HG02885 (cell line): ENCODE measurements at regions not wholly inside any gene's neighbourhood (a gene's known extent, or its start where the extent isn't known, plus 50 kb on each side); places are given as distances from the start of the nearest gene placed in this dataset.
"Not testable (repeated sequence)": the region's sequence is repeated elsewhere in the genome, so short reads cannot be mapped to it uniquely, and the experiment has no call there.

ENCODE experiments used
- ATAC-seq: cut with Tn5 transposase; IDR thresholded peaks from one replicate; pipeline ENCODE4 v1.9.1; 2021; ENCODE audit warnings: mild to moderate bottlenecking; ENCODE audit not compliant: unreplicated experiment, poor library complexity

DNA sequence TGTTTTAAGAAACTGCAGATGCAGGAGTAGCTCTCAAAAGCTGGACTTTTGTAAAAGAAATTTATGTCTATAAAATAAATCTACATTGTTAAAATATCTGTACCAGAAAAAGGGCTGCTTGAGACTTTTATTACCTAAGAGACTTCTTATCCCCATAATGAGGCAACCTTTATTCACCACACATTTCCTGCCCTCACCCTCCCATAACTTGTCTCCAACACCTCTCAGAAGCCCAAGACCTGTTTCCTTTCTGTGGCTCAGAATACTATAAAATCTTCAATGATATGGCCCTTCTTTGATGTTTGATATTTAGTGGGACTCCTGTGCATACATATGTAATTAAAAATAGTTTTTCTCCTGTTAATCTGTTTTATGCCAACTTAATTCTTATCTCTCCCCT is 141.5 kb upstream of the FER start:
- no peak for ATAC-seq

DNA sequence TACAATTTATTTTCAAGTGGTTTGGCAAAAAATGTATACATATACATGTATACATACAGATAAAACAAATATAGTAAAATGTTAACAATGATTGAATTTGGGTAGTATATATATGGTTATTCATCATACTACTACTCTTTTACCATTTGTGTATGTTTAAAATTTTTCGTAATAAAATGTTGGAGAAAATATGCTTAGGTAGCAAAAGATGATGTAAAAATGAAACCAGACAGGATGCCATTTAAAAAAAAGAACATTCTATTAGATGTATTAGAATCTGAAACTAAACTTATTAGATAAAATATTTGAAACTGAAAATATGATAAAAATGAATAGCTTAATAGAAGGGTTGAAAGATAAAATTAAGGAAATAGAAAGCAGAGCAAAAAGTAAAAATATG is 144.9 kb upstream of the FER start:
- no peak for ATAC-seq

DNA sequence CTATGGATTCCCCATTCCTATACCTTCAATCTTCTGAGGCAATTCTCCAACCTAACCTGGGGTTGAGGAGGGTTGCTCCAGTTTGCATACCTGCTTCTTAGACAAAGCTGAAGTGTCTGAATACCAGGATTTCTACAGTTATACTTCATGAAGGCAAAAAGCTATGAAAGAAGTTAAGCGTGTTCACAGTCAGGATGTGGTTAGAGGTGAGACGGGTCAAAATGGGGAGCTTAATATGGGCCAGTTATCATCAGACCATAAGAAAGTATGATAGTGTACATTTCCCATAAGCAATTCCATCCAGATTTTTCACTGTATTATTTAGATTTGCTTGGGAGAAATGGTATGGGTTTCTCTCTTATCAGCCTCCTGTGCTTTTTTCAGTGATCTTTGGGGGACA is 156.9 kb upstream of the FER start:
- no peak for ATAC-seq

DNA sequence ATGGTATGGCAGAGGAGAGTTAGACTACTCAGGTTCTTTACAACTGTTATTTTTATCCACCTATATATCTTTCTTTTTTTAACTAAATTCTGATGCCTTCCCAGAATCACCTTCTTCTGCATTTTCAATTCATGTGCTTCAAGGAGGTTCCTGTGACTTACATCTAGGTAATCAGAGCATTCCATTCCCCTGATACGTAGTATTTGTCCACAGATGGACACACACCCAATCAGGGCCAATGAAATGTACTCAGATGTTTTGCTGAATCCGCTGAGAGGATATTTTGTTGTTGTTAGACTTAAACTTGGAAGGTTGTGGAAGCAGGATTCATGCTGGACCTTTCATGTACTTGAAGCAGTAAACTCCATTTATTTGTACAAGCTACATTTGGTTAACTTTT is 159.4 kb upstream of the FER start:
- ATAC-seq, result no peak

DNA sequence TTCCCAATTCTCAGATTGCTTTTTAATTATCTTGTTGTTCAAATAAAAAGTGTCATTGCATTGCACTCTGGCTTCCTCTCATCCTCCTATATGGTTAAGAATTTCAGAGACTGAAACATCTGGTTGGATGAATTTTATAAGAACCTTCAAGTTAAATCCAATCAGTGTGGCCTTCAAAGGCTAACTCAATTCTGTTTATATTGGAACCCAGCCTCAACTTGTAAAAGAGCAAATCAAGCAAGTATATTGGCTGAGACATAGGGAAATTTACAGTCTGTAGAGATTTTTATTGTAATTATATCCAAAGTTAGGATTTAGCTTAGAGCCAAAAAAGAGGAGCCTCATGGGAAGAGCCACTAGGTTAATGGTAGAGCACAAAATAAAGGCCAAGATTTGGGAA is 159.9 kb upstream of the FER start:
- ATAC-seq, result no peak

DNA sequence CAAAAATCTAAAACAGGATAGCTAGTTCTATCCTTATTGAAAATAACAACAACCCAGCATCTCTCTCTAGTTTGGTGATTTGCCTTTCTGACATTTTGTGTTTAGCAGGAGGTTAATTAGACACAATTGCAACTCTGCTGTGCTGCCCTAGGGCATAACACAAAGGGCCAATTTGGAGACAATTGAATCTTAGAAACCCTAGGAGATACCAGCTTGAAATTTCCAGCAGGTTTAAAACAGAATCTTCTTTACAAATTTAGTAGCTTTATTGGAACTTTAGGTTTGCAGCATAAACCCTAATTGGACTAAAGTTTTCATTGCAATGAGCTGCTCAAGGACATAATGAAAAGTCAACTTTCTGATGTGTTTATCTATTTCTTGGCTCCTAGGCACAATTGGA is 166.7 kb upstream of the FER start:
- no peak for ATAC-seq

DNA sequence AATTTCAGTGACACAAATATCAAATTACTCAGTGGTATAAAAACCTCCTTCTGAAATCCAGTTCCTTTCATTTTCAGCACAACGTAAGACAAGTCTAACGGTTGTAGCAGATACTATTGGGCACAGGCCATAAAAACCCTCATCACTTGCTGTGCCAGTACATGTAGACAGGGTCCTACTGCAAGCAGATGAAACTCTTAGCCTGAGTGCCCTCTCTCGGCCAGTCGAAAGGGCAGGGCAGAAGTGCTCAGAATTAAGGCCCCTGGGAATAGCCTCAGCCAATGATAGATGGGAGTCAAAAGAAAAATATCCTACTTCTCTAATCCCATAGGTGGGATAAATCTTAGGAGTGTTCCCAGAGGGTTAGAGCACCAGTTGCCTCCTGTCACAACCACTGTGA is 168.5 kb upstream of the FER start:
- ATAC-seq, result no peak

DNA sequence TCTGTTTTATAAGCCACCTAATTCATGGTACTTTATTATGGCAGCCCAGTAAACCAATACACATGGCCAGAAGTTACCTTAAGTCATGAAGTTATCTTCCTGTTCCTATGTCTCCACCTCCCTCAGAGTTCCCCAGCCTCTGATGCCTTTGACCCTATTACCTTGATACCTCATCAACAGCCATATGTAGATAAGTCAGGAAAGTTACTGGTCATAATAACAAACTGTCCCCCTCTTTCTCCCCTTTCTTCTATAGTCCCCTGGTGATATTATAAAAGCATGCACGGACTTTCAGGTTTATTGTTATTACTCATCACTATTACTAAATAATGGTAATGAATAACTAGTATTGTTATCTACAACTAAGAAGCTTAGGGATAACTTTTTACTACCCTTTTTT is 168.9 kb upstream of the FER start:
- ATAC-seq, result no peak

DNA sequence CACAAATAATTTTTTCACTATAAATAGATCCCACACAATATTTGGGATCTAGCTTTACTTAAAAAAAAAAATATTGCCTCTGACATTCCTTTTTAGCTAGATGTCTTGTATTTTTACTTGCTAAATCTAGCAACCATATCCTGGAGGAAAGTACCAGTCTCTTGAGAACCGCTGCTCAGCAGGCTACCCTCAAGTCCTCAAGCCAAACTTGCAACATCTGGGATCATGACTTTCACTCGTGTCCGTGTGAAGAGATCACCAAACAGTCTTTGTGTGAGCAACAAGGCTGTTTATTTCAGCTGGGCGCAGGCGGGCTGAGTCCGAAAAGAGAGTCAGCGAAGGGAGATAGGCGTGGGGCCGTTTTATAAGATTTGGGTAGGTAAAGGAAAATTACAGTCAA is 180.3 kb upstream of the FER start:
- no peak for ATAC-seq

DNA sequence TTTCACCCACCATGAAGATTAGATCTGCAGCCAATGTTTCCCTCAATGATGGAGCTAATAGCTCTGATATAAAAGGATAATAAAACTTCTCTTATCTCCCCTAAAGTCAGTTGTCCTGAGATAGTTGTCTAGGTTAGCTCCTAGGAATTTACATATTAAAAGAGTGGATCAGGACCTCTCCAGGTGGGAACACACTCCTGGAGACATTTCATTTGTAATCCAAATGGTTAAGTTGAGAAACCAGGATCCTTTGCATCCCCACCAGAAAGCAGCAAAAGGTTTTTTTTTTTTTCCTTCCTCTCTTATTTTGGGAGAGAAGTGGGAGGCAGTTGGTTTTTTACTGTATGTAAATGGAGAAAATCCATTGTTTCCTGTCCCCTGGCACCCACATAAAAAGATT is 182.5 kb upstream of the FBXL17 start:
- no peak for ATAC-seq

DNA sequence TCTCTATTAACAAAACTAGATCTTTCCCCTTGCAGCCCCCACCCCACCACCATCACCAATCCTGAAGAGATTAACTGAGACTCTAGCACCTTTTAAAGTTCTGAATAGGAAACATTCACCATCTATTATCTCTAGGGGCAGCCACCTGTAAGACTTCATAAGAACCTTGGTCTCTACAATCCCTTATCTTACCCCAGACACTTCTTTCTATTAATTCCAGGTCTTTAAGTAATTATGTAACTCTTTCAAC is 180.2 kb upstream of the FBXL17 start:
- no peak for ATAC-seq

DNA sequence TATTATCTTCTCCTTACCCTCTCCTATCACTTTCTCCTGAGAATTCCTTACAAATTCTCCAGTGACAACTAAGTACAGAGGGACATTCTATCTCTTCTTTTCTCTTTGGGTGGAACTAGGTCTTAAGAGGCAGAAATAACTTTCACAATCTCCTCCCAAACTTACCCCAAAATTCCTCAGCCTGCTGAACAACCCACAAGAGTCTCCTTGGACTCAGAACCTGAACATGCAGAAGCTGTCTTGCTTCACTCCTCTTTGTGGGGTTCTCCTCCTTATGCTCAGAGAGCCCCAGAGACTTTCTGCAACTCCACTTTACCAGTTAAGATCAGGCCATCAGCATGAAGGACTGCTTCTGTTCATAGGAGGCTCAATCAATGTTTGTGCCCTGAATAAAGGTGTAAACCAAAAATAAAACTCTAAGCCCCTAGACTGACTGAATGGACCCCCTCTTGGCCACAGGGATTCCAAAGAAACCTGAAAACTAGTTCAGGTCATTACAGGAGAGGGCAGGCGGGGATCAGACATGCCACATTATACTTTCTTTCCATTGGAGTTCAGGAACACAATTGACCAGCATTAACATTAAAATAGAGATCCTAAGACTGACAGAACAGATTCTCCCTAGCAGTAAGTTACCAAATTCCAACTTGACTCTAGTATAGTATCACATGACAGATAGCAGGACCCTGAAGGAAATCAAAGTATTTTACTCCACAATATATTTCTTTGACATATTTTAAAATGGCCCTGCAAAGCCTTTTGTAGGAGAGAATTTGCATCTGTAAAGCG is 179.7 kb upstream of the FBXL17 start:
- no peak for ATAC-seq

DNA sequence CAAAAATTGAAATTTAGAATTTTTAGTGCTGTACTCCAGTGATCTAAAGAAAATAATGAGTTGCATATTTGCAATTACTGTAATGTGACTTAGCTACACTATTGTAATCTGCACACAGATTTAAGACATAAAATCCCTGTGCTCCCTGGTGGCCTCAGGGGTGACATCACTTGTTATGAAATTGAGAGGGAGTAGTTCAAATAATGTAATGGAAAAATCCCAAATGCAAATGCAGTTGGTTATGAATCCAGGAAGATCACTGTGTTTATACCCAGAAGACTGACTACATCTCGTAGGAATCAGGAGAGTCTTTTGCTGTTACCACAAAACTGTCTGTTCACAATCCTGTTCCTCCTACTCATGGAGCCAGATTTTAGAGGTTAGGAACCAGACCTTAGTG is 178.7 kb upstream of the FBXL17 start:
- ATAC-seq, result no peak

DNA sequence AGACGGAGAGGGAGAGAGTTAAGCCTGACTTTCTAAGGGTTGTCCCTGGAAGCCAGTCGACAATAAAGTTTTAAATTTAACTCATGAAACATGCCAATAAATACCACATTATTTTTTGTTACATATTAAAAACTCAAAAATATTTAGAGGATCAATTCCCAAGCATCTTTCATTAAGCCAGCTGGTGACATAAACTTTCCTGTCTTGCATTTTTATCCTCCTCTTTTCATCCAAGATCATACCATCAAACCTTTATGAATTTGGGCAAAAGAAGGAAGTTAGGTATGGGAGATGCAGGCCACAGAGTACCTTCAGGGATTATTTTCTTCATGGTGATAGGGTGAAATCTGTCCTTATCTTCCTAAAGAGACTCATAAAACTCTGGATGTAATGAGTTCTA is 178.3 kb upstream of the FBXL17 start:
- no peak for ATAC-seq

DNA sequence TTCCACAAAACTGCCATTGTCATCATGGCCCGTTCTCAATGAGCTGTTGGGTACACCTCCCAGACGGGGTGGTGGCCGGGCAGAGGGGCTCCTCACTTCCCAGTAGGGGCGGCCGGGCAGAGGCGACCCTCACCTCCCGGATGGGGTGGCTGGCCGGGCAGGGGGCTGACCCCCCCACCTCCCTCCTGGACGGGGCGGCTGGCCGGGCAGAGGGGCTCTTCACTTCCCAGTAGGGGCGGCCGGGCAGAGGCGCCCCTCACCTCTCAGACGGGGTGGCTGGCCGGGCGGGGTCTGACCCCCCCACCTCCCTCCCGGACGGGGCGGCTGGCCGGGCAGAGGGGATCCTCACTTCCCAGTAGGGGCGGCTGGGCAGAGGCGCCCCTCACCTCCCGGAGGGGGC is 176.9 kb upstream of the FBXL17 start:
- ATAC-seq, result not testable (repeated sequence)

DNA sequence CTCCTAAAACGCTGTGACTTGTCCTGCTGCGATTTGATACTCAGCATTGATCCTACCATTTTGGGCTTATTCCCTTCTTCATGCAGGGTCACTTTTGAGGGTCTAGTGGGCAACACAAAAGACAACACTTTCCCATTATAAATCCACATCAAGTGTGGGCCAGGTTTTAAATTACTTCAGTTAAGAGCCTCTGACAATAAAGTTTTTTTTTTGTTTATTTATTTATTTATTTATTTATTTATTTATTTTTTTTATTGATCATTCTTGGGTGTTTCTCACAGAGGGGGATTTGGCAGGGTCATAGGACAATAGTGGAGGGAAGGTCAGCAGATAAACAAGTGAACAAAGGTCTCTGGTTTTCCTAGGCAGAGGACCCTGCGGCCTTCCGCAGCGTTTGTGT is 176.2 kb upstream of the FBXL17 start:
- not testable (repeated sequence) for ATAC-seq

DNA sequence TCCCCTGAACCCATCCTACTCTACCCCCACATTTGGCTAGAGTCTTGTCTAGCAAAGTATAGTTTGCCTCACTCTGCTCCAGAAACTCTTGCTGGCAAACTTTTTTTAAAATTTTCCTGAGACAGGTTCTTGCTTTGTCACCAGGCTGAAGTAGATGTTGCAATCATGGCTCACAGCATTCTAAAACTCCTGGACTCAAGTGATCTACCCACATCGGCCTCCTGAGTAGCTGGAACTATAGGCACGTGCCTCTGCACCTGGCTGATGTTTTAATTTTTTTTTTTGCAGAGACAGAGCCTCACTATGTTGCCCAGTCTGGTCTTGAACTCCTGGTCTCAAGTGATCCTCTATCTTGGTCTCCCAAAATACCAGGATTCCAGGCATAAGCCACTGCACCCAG is 175.8 kb upstream of the FBXL17 start:
- no peak for ATAC-seq

DNA sequence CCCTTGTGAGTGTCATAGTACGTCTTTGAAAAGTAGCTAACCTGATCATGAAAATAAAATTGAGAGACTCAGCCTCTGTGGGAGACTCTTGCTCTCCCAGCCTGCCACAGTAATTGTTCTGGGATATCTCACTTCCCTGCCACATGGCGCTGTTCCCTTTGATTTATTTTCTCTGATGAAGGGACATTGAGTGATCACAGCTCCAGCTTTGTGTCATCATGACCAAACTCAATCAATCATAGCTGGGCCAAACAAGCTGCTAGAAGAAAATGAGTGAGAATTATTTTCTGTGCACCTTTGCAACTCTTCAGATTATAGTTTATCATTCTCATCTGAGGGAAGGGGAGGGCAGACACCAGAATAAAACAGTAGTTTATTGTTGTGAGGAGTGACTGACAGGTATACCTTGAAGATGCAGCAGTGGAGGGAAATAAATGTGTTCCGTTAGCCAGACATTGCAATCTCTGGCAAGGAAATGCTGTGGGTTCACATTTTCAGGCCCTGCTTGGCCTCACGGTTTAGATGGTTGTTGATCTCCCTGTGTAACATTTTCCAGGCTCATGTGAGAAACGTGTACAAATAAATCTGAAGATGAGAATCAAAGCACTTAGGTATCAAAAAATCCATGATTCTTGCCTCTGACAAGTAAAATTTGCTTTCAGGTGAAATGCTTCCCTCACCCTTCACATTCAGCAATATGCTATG is 174.7 kb upstream of the FBXL17 start:
- no peak for ATAC-seq

DNA sequence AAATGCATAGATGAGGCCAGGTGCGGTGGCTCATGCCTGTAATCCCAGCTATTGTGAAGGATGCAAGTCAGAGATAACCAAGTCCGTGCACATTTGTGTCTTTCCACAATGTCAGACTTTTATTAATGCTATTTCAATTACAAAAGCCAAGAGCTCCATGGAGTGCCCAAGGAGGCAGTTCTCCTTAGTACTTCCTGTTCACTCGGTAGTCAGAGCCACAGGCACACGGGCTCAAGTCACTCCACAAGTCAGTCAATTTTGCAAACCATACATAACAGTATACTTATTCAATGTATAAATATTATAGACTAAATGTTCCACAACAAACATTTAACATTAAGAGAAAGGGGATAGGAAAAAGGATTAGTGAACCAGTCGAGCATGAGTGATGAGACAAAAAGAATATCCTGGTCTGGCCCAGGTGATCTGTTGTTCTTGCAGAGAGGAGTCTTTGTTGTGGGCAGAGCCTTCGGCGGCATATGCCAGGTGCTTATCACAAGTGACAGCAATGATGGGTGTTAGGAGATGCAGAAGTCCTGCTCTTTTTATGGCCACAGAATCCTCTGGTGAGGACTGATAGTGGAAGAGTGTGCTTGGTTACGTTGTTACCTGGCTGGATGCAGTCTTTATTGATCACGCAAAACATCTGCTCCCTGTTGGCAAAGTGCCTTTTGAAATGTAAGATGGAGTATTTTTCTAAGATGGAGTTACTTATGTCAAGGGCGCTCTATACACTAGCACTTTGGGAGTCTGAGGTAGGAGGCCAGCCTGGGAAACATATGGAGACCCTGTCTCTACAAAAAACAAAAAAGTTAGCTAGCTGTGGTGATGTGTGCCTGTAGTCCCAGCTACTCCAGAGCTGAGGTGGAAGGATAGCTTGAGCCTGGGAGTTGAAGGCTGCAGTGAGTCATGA is 167.0 kb upstream of the FBXL17 start:
- ATAC-seq, result no peak

DNA sequence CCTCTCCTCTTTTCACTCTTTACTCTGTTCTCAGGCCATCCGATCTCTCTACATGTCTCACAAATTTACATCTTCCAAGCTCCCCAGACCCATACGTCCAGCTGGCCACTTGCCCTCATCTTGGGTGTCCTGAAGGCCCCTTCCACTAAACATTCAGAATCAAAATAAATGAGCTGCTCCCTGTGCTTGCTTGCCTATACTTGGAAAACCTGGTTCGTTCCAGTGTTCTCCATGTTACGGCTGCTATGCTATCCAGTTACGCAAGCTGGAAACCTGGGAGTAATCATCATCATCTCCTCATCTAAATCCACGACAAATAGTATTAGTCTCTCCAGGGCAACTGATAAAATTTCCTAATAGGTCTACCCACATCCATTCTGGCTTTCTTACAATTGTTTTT is 165.0 kb upstream of the FBXL17 start:
- ATAC-seq, result no peak

DNA sequence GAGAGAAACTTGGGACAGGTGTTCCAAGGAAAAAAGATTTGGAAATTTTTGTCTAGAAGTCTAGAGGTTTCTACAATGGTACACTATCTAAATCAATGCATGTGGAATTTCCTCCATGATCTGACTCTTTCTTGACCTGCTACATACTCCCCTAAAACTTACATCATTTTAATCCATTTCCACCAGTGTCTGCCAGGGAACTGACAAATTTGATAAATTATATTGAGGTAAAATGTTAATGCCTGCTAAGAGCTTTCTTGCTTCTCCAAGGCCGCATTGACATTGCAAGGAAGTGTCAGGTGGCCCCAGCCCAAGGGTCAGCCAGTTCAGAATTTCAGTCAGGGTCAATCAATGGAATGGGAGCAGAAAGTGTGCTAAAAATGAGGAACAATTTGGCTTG is 163.4 kb upstream of the FBXL17 start:
- no peak for ATAC-seq
